ENCODE measurements at regions not wholly inside any gene's neighbourhood (a gene's known extent, or its start where the extent isn't known, plus 50 kb on each side); places are given as distances from the start of the nearest gene placed in this dataset.
"Not testable (repeated sequence)": the region's sequence is repeated elsewhere in the genome, so short reads cannot be mapped to it uniquely, and the experiment has no call there.

- 95% methylated on average over 19 of the region's 19 CpGs for WGBS
Measured at GRCh38 chr5:39907267-39907951, 482.6 kb upstream of the DAB2 start.

GRCh38 chr5:39906146-39906545 is 481.4 kb upstream of the DAB2 start:
- H3K4me3 ChIP-seq (ENCODE audit: low read depth, low read length), result no peak overlapping the region
- no peak for DNase-seq (ENCODE audit: extremely low spot score)
- 88% methylated on average over 1 of the region's 1 CpG for WGBS
- no peaks in the 10 kb centered on the region for H3K4me1 ChIP-seq (ENCODE audit: insufficient read depth)
- no peak overlapping the region for H3K27ac ChIP-seq (ENCODE audit: low read depth)
- no peaks in the 10 kb centered on the region for H3K36me3 ChIP-seq (ENCODE audit: insufficient read depth)

More at GRCh38 chr5:39907267-39907951, 482.6 kb upstream of the DAB2 start:
- not testable (repeated sequence) for H3K27ac ChIP-seq (ENCODE audit: low read depth); H3K4me3 ChIP-seq (ENCODE audit: low read depth, low read length); H3K4me1 ChIP-seq (ENCODE audit: insufficient read depth); DNase-seq (ENCODE audit: extremely low spot score); H3K36me3 ChIP-seq (ENCODE audit: insufficient read depth)

GRCh38 chr5:39905356-39905755 is 480.6 kb upstream of the DAB2 start:
- Histone ChIP-seq H3K36me3 (ENCODE audit: insufficient read depth) (no peaks in the 10 kb centered on the region), H3K4me1 (ENCODE audit: insufficient read depth) (no peaks in the 10 kb centered on the region), H3K27ac (ENCODE audit: low read depth) (no peak overlapping the region), H3K4me3 (ENCODE audit: low read depth, low read length) (no peak overlapping the region)
- DNase-seq (ENCODE audit: extremely low spot score), result no peak
- 26% methylated on average over 4 of the region's 4 CpGs for WGBS

GRCh38 chr5:39902626-39903025 is 477.8 kb upstream of the DAB2 start:
- Histone ChIP-seq H3K4me1 (ENCODE audit: insufficient read depth) (no peaks in the 10 kb centered on the region), H3K4me3 (ENCODE audit: low read depth, low read length) (no peak overlapping the region), H3K36me3 (ENCODE audit: insufficient read depth) (no peaks in the 10 kb centered on the region), H3K27ac (ENCODE audit: low read depth) (no peak overlapping the region)
- DNase-seq (ENCODE audit: extremely low spot score), result no peak
- WGBS, result 92% methylated on average over 2 of the region's 2 CpGs

GRCh38 chr5:39898731-39899130 is 474.0 kb upstream of the DAB2 start:
- 88% methylated on average over 1 of the region's 1 CpG for WGBS

GRCh38 chr5:39896706-39897105 is 471.9 kb upstream of the DAB2 start:
- no peaks in the 10 kb centered on the region for H3K36me3 ChIP-seq (ENCODE audit: insufficient read depth)
- WGBS, result 60% methylated on average over 5 of the region's 5 CpGs
- no peak overlapping the region for H3K4me3 ChIP-seq (ENCODE audit: low read depth, low read length)
- no peaks in the 10 kb centered on the region for H3K4me1 ChIP-seq (ENCODE audit: insufficient read depth)
- H3K27ac ChIP-seq (ENCODE audit: low read depth), result no peak overlapping the region
- DNase-seq (ENCODE audit: extremely low spot score), result no peak

More at GRCh38 chr5:39898731-39899130, 474.0 kb upstream of the DAB2 start:
- no peak for DNase-seq (ENCODE audit: extremely low spot score)
- Histone ChIP-seq H3K4me1 (ENCODE audit: insufficient read depth) (no peaks in the 10 kb centered on the region), H3K27ac (ENCODE audit: low read depth) (no peak overlapping the region), H3K36me3 (ENCODE audit: insufficient read depth) (no peaks in the 10 kb centered on the region), H3K4me3 (ENCODE audit: low read depth, low read length) (no peak overlapping the region)

GRCh38 chr5:39896104-39896503 is 471.3 kb upstream of the DAB2 start:
- no peak for DNase-seq (ENCODE audit: extremely low spot score)
- H3K4me3 ChIP-seq (ENCODE audit: low read depth, low read length), result no peak overlapping the region
- H3K27ac ChIP-seq (ENCODE audit: low read depth), result no peak overlapping the region
- no peaks in the 10 kb centered on the region for H3K36me3 ChIP-seq (ENCODE audit: insufficient read depth)
- 82% methylated on average over 3 of the region's 3 CpGs for WGBS
- H3K4me1 ChIP-seq (ENCODE audit: insufficient read depth), result no peaks in the 10 kb centered on the region

- Histone ChIP-seq H3K36me3 (ENCODE audit: insufficient read depth) (no peaks in the 10 kb centered on the region), H3K4me1 (ENCODE audit: insufficient read depth) (no peaks in the 10 kb centered on the region), H3K27ac (ENCODE audit: low read depth) (no peak overlapping the region), H3K4me3 (ENCODE audit: low read depth, low read length) (no peak overlapping the region)
- 33% methylated on average over 1 of the region's 1 CpG for WGBS
- DNase-seq (ENCODE audit: extremely low spot score), result no peak
Measured at GRCh38 chr5:39892708-39893107, 467.9 kb upstream of the DAB2 start.

- no peak for DNase-seq (ENCODE audit: extremely low spot score)
- WGBS, result 53% methylated on average over 2 of the region's 2 CpGs
- no peaks in the 10 kb centered on the region for H3K4me1 ChIP-seq (ENCODE audit: insufficient read depth)
- no peaks in the 10 kb centered on the region for H3K36me3 ChIP-seq (ENCODE audit: insufficient read depth)
- H3K4me3 ChIP-seq (ENCODE audit: low read depth, low read length), result no peak overlapping the region
- H3K27ac ChIP-seq (ENCODE audit: low read depth), result no peak overlapping the region
Measured at GRCh38 chr5:39891376-39891775, 466.6 kb upstream of the DAB2 start.

GRCh38 chr5:39880985-39881384 is 456.2 kb upstream of the DAB2 start:
- Histone ChIP-seq H3K4me1 (ENCODE audit: insufficient read depth) (no peaks in the 10 kb centered on the region), H3K27ac (ENCODE audit: low read depth) (no peak overlapping the region), H3K4me3 (ENCODE audit: low read depth, low read length) (no peak overlapping the region), H3K36me3 (ENCODE audit: insufficient read depth) (no peaks in the 10 kb centered on the region)
- DNase-seq (ENCODE audit: extremely low spot score), result no peak

GRCh38 chr5:39877479-39877878 is 452.7 kb upstream of the DAB2 start:
- no peak for DNase-seq (ENCODE audit: extremely low spot score)
- WGBS, result 96% methylated on average over 3 of the region's 3 CpGs
- Histone ChIP-seq H3K27ac (ENCODE audit: low read depth) (no peak overlapping the region), H3K4me3 (ENCODE audit: low read depth, low read length) (no peak overlapping the region), H3K4me1 (ENCODE audit: insufficient read depth) (no peaks in the 10 kb centered on the region), H3K36me3 (ENCODE audit: insufficient read depth) (no peaks in the 10 kb centered on the region)

- WGBS, result 88% methylated on average over 1 of the region's 1 CpG
- H3K4me3 ChIP-seq (ENCODE audit: low read depth, low read length), result no peak overlapping the region
- no peak overlapping the region for H3K27ac ChIP-seq (ENCODE audit: low read depth)
- no peaks in the 10 kb centered on the region for H3K36me3 ChIP-seq (ENCODE audit: insufficient read depth)
- DNase-seq (ENCODE audit: extremely low spot score), result no peak
- H3K4me1 ChIP-seq (ENCODE audit: insufficient read depth), result no peaks in the 10 kb centered on the region
Measured at GRCh38 chr5:39876146-39876545, 451.4 kb upstream of the DAB2 start.

GRCh38 chr5:39870137-39870536 is 445.4 kb upstream of the DAB2 start:
- Histone ChIP-seq H3K4me1 (ENCODE audit: insufficient read depth) (no peaks in the 10 kb centered on the region), H3K4me3 (ENCODE audit: low read depth, low read length) (no peak overlapping the region), H3K36me3 (ENCODE audit: insufficient read depth) (no peaks in the 10 kb centered on the region), H3K27ac (ENCODE audit: low read depth) (no peak overlapping the region)
- no peak for DNase-seq (ENCODE audit: extremely low spot score)

GRCh38 chr5:39869396-39869795 is 444.6 kb upstream of the DAB2 start:
- Histone ChIP-seq H3K36me3 (ENCODE audit: insufficient read depth) (no peaks in the 10 kb centered on the region), H3K27ac (ENCODE audit: low read depth) (no peak overlapping the region), H3K4me1 (ENCODE audit: insufficient read depth) (no peaks in the 10 kb centered on the region), H3K4me3 (ENCODE audit: low read depth, low read length) (no peak overlapping the region)
- DNase-seq (ENCODE audit: extremely low spot score), result no peak
- WGBS, result 88% methylated on average over 1 of the region's 1 CpG

- H3K36me3 ChIP-seq (ENCODE audit: insufficient read depth), result no peaks in the 10 kb centered on the region
Measured at GRCh38 chr5:39867923-39868322, 443.1 kb upstream of the DAB2 start.

More at GRCh38 chr5:39867923-39868322, 443.1 kb upstream of the DAB2 start:
- Histone ChIP-seq H3K4me3 (ENCODE audit: low read depth, low read length) (no peak overlapping the region), H3K4me1 (ENCODE audit: insufficient read depth) (no peaks in the 10 kb centered on the region), H3K27ac (ENCODE audit: low read depth) (no peak overlapping the region)
- no peak for DNase-seq (ENCODE audit: extremely low spot score)
